T-helper 1 cell treated with Interleukin-12 subunit alpha and Interleukin-12 subunit beta and Interleukin-4 antibody, amounts not matched to agents 30 μg/mL and 1 μg/mL, for 36 hours (primary cell): ENCODE measurements at regions not wholly inside any gene's neighbourhood (a gene's known extent, or its start where the extent isn't known, plus 50 kb on each side); places are given as distances from the start of the nearest gene placed in this dataset.
"Not testable (repeated sequence)": the region's sequence is repeated elsewhere in the genome, so short reads cannot be mapped to it uniquely, and the experiment has no call there.

Source experiments
- H3K27ac Mint-ChIP-seq: one replicate; pipeline ENCODE4 v1.8.0; 2021; ENCODE audit warnings: mild to moderate bottlenecking, mixed read lengths
- H3K27me3 Mint-ChIP-seq: one replicate; pipeline ENCODE4 v1.8.0; 2021; ENCODE audit warnings: low read depth, mixed read lengths
- H3K36me3 Mint-ChIP-seq: one replicate; pipeline ENCODE4 v1.8.0; 2021; ENCODE audit warnings: low read depth, mixed read lengths
- H3K4me1 Mint-ChIP-seq: one replicate; pipeline ENCODE4 v1.8.0; 2021; ENCODE audit warnings: low read depth, mixed read lengths
- H3K4me3 Mint-ChIP-seq: one replicate; pipeline ENCODE4 v1.8.0; 2021; ENCODE audit warnings: mild to moderate bottlenecking, moderate library complexity, mixed read lengths
- H3K9me3 Mint-ChIP-seq: one replicate; pipeline ENCODE4 v1.8.0; 2021; ENCODE audit warnings: mixed read lengths

GRCh38 chr9:97214556-97214955 lies 92.9 kb upstream of the CCDC180 start:
- H3K27me3 Mint-ChIP-seq: peaks cover 40% of the 10 kb centered on the region
- not testable (repeated sequence) for H3K9me3 Mint-ChIP-seq, H3K27ac Mint-ChIP-seq, H3K4me1 Mint-ChIP-seq, H3K36me3 Mint-ChIP-seq, H3K4me3 Mint-ChIP-seq

- not testable (repeated sequence) for H3K4me1 Mint-ChIP-seq, H3K27ac Mint-ChIP-seq, H3K9me3 Mint-ChIP-seq, H3K36me3 Mint-ChIP-seq, H3K4me3 Mint-ChIP-seq, H3K27me3 Mint-ChIP-seq
Measured at GRCh38 chr9:97199683-97200082, 107.8 kb upstream of the CCDC180 start.

- not testable (repeated sequence) for H3K36me3 Mint-ChIP-seq, H3K27me3 Mint-ChIP-seq, H3K27ac Mint-ChIP-seq, H3K4me3 Mint-ChIP-seq, H3K9me3 Mint-ChIP-seq, H3K4me1 Mint-ChIP-seq
Measured at GRCh38 chr9:97193767-97194166, 113.7 kb upstream of the CCDC180 start.

GRCh38 chr9:97188545-97188944 lies 118.9 kb upstream of the CCDC180 start:
- Mint-ChIP-seq H3K36me3 (no peaks in the 10 kb centered on the region), H3K27me3 (peaks cover 8% of the 10 kb centered on the region), H3K9me3 (peaks cover 4% of the 10 kb centered on the region), H3K27ac (no peak overlapping the region), H3K4me3 (no peak overlapping the region), H3K4me1 (no peaks in the 10 kb centered on the region)

- not testable (repeated sequence) for H3K4me1 Mint-ChIP-seq, H3K9me3 Mint-ChIP-seq, H3K4me3 Mint-ChIP-seq, H3K36me3 Mint-ChIP-seq, H3K27ac Mint-ChIP-seq
- H3K27me3 Mint-ChIP-seq: peaks cover 12% of the 10 kb centered on the region
Measured at GRCh38 chr9:97187706-97188105, 119.8 kb upstream of the CCDC180 start.

GRCh38 chr9:97186493-97186892 lies 121.0 kb upstream of the CCDC180 start:
- Mint-ChIP-seq H3K36me3 (no peaks in the 10 kb centered on the region), H3K27me3 (peaks cover 15% of the 10 kb centered on the region), H3K27ac (no peak overlapping the region), H3K9me3 (no peaks in the 10 kb centered on the region), H3K4me1 (no peaks in the 10 kb centered on the region), H3K4me3 (no peak overlapping the region)

- not testable (repeated sequence) for H3K27ac Mint-ChIP-seq, H3K9me3 Mint-ChIP-seq, H3K36me3 Mint-ChIP-seq, H3K4me3 Mint-ChIP-seq, H3K4me1 Mint-ChIP-seq
- H3K27me3 Mint-ChIP-seq: peaks cover 16% of the 10 kb centered on the region
Measured at GRCh38 chr9:97182532-97182931, 124.9 kb upstream of the CCDC180 start.

GRCh38 chr9:97179616-97180015 lies 127.8 kb upstream of the CCDC180 start:
- H3K4me1 Mint-ChIP-seq: no peaks in the 10 kb centered on the region
- H3K4me3 Mint-ChIP-seq: no peak overlapping the region
- H3K27ac Mint-ChIP-seq: no peak overlapping the region
- peaks cover 17% of the 10 kb centered on the region for H3K27me3 Mint-ChIP-seq
- H3K36me3 Mint-ChIP-seq: no peaks in the 10 kb centered on the region
- peaks cover under 1% of the 10 kb centered on the region for H3K9me3 Mint-ChIP-seq

- no peaks in the 10 kb centered on the region for H3K36me3 Mint-ChIP-seq
- no peak overlapping the region for H3K4me3 Mint-ChIP-seq
- H3K27me3 Mint-ChIP-seq: peaks cover 15% of the 10 kb centered on the region
- H3K4me1 Mint-ChIP-seq: no peaks in the 10 kb centered on the region
- no peak overlapping the region for H3K27ac Mint-ChIP-seq
- H3K9me3 Mint-ChIP-seq: peaks cover 13% of the 10 kb centered on the region
Measured at GRCh38 chr9:97176206-97176605, 131.3 kb upstream of the CCDC180 start.

- H3K36me3 Mint-ChIP-seq, H3K4me1 Mint-ChIP-seq, H3K9me3 Mint-ChIP-seq, H3K4me3 Mint-ChIP-seq, H3K27ac Mint-ChIP-seq, H3K27me3 Mint-ChIP-seq: not testable (repeated sequence)
Measured at GRCh38 chr9:97168174-97168573, 129.2 kb upstream of the CTSV start.

- not testable (repeated sequence) for H3K27me3 Mint-ChIP-seq
Measured at GRCh38 chr9:97166496-97167138, 127.7 kb upstream of the CTSV start.

GRCh38 chr9:97160255-97160654 lies 121.3 kb upstream of the CTSV start:
- Mint-ChIP-seq H3K27ac (no peak overlapping the region), H3K36me3 (no peaks in the 10 kb centered on the region), H3K27me3 (no peaks in the 10 kb centered on the region), H3K4me1 (peaks cover under 1% of the 10 kb centered on the region), H3K9me3 (no peaks in the 10 kb centered on the region), H3K4me3 (no peak overlapping the region)

More at GRCh38 chr9:97166496-97167138, 127.7 kb upstream of the CTSV start:
- Mint-ChIP-seq H3K4me3 (peak overlapping the region; percentile 12), H3K27ac (peak overlapping the region; percentile 78)
- not testable (repeated sequence) for H3K4me1 Mint-ChIP-seq, H3K9me3 Mint-ChIP-seq, H3K36me3 Mint-ChIP-seq

- H3K4me3 Mint-ChIP-seq, H3K4me1 Mint-ChIP-seq, H3K27me3 Mint-ChIP-seq, H3K9me3 Mint-ChIP-seq, H3K36me3 Mint-ChIP-seq, H3K27ac Mint-ChIP-seq: not testable (repeated sequence)
Measured at GRCh38 chr9:97158722-97159121, 119.8 kb upstream of the CTSV start.

- not testable (repeated sequence) for H3K4me1 Mint-ChIP-seq, H3K9me3 Mint-ChIP-seq, H3K27me3 Mint-ChIP-seq, H3K4me3 Mint-ChIP-seq, H3K36me3 Mint-ChIP-seq, H3K27ac Mint-ChIP-seq
Measured at GRCh38 chr9:97155441-97155840, 116.5 kb upstream of the CTSV start.

- H3K4me3 Mint-ChIP-seq: no peak overlapping the region
- H3K27me3 Mint-ChIP-seq: peaks cover 7% of the 10 kb centered on the region
- no peaks in the 10 kb centered on the region for H3K4me1 Mint-ChIP-seq
- H3K9me3 Mint-ChIP-seq: no peaks in the 10 kb centered on the region
- no peaks in the 10 kb centered on the region for H3K36me3 Mint-ChIP-seq
- no peak overlapping the region for H3K27ac Mint-ChIP-seq
Measured at GRCh38 chr9:97153967-97154366, 115.0 kb upstream of the CTSV start.

GRCh38 chr9:97153160-97153559 lies 114.2 kb upstream of the CTSV start:
- not testable (repeated sequence) for H3K27me3 Mint-ChIP-seq, H3K4me1 Mint-ChIP-seq, H3K9me3 Mint-ChIP-seq, H3K4me3 Mint-ChIP-seq, H3K36me3 Mint-ChIP-seq, H3K27ac Mint-ChIP-seq
